Body of pancreas (tissue), 4 donors: ENCODE measurements at regions not wholly inside any gene's neighbourhood (a gene's known extent, or its start where the extent isn't known, plus 50 kb on each side); places are given as distances from the start of the nearest gene placed in this dataset.

ENCODE experiments used
- POLR2A ChIP-seq, 3 donors: fragments of 450-650 bp; IDR thresholded peaks; one replicate each; pipeline ENCODE4 v1.6.1; 2016; ENCODE audit warnings: antibody characterized with exemption in 3 of 3, mild to moderate bottlenecking in 2 of 3
- TF ChIP-seq, protein P1 (sequence below), 7 experiments: fragments of 450-650 bp in 4 of 7; fragments of 200-600 bp in 3 of 7; sonication (generic) in 3 of 7; IDR thresholded peaks; one replicate each; pipeline ENCODE4 v1.5.1; 2016 to 2019; ENCODE audit warnings: antibody characterized with exemption in 7 of 7

- TF ChIP-seq, protein P1, sequence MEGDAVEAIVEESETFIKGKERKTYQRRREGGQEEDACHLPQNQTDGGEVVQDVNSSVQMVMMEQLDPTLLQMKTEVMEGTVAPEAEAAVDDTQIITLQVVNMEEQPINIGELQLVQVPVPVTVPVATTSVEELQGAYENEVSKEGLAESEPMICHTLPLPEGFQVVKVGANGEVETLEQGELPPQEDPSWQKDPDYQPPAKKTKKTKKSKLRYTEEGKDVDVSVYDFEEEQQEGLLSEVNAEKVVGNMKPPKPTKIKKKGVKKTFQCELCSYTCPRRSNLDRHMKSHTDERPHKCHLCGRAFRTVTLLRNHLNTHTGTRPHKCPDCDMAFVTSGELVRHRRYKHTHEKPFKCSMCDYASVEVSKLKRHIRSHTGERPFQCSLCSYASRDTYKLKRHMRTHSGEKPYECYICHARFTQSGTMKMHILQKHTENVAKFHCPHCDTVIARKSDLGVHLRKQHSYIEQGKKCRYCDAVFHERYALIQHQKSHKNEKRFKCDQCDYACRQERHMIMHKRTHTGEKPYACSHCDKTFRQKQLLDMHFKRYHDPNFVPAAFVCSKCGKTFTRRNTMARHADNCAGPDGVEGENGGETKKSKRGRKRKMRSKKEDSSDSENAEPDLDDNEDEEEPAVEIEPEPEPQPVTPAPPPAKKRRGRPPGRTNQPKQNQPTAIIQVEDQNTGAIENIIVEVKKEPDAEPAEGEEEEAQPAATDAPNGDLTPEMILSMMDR (IDR thresholded peaks at IDR 0.05) = no peak
- TF ChIP-seq POLR2A (IDR thresholded peaks at IDR 0.05) = no peak
These were observed 1231.1 kb upstream of the NXPH2 start for GRCh38 chr2:140011287-140011686.
